ENCODE measurements at regions not wholly inside any gene's neighbourhood (a gene's known extent, or its start where the extent isn't known, plus 50 kb on each side); places are given as distances from the start of the nearest gene placed in this dataset.
"Not testable (repeated sequence)": the region's sequence is repeated elsewhere in the genome, so short reads cannot be mapped to it uniquely, and the experiment has no call there.

DNA sequence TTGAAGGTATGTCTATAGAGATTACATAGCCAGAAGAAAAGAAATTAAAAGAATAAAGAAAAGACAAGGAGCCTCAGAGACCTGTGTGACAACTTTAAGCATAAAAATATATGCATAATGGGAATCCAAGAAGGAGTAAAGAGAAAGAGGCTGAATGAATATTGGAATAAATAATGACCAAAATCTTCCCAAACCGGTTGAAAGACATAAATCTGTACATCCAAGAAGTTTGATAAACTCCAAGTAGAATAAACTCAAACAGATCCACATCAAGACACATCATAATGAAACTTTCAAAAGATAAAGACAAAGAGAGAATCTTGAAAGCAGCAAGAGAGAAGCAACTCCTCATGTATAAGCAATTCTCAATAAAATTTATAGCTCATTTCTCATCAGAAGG lies 132.4 kb upstream of the ZNF516 start:
- no peak for DNase-seq

DNA sequence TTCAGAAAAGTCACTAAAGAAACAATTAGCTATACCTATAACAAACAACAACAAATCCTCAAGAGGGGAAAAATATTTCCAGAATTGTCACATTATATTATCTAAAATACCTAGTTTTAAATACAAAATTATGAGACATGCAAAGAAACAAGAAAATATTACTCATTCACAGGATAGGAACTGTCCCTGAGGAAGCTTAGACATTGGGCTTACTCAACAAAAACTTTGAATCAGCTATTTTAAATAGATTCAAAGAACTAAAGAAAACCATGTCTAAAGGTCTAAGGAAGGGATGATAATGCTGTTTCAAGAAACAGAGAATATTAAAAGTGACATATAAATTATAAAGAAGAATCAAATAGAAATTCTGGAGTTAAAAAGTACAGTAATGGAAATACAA lies 131.9 kb upstream of the ZNF516 start:
- DNase-seq = no peak

DNA sequence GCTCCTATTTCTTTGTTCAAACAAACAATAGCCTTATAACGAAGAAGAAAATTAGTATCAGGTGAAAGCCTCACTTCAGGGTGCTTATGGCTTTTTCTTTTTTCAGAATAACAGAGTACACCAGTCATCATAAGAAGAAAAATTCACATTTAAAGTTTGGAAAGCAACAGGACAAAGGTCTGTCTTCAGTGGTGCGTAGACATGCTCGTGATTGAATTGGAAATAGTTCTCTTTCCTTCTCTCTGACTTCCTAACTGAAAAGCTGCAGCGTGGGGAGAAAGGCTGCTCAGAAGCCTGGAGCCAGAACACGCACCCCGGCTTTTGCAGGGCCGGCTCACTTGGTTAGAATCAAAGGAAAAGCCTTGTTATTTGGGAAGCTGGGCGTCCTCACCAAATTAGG lies 127.6 kb upstream of the ZNF516 start:
- no peak for DNase-seq

DNA sequence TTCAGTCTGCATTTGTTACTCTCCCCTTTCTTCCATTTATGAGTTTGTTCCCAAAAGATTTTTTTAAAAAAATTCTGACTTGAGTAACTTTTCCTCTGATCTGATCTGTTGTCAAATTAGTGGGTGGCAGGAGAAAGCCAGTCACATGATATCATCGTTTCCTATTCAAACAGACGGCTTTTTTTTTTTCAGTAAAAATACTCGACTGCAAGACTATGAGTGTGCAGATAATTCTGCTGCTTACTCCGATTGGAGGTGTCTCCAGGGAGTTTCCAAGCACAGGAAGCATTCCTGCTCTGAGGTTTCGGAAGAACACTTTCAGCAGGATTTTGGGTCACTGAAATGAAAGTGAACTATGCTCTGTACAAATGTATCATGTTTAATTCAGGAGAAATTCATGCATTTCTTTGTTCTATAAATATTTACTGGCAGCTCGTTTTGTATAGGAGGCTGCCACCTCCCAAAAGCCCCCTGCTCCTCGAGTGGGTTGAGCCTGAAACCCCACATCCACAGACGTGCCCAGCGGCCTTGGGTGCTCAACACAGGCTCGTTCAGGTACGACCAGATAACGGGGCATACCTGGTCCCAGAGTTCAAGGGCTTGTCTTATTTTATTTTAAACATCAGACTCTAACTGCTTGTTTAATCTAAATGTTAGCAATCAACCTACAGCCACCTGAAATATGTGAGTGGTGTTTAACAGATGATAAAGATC lies 126.9 kb upstream of the ZNF516 start:
- DNase-seq = no peak

DNA sequence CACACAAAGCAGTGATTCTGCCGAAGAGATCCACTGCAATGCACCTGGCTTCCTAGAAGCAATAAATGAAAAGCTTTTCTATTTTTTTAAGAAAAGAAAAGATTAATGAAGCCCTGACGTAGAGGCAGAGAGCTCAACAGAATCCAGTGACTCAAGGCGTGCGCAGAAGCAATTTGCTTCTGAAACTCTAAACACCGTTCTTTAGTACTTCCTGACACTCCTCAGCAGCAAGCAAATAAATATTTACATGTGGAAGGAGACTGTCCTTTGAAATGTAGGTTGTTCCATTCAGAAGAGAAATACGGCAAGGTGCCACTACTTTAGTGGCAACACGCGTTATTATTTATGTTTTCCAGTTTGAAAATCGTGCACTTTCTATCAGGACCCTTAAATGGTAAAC lies 126.2 kb upstream of the ZNF516 start:
- DNase-seq = no peak

DNA sequence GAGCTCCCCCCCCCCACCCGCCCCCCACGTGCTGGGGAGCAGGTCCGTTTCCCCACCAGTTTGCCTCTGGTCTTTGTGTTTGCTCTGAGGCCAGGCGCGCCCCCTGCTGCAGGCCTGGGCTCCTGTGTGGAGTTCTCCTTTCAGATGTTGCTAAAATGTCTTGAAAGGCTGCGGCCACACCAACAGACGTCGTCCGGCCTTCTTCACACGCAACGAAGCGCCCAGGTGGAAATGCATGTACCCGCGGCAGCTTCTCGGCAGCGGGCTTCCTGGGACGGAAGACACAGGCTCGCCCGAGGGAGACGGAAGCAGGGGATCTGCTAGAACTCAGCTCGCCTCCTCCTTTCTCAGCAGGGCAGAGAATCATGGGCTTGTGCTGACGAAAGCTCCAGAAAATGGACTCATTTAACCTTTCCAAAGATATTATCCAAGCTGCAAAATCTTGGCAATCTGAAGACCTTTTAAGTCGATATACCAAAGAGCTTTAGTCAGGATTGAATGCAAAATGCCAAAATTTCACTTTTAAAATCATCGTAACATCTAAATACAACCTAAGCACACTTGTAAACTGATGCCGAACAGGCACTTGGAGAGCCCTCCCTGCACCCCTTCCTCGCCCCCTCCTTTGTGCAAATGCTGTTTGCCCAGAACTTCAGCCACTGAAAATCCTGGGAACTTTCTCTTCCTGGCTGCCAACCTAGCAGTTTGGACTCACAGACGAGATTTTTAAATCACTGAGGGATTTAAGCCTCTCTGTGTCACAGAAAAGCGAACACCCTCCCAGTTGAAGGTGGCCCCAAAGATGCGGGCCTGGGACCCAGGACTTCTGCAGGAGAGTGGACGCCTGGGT lies 125.5 kb upstream of the ZNF516 start:
- peak; percentile 41 for DNase-seq

DNA sequence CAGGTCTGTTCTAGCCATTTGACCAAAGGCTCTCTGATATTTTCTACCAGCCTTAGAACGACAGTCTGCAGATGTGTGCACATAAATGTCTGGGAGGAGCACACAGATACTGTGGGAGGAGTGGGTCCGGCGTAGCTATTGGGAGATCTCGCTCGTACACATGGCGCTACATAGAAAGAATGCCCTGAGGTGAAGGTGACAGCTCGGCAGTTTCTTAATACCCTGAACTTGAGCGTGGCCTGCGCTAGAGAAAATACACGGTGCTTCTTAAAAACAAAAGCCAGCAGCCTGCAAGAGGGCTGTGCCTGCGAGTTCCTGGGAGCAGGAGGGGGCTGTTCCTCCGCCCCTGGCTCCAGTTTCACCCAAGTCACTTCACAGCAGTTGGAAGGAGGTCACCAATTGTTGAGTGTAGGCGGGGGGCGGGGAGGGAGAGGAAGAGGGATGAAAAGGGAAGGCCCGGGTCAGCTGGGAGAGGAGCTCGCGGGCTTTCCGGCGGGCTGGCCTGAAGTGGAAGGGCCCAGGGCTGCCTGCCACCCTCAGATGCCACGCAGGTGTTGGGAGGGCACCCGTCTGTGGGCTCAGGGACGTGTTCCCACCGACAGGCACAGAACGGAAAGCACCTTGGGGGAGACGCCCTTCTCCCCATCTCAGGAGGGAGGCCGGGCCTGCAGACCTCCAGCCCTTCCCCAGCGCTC lies 124.7 kb upstream of the ZNF516 start:
- no peak for DNase-seq

DNA sequence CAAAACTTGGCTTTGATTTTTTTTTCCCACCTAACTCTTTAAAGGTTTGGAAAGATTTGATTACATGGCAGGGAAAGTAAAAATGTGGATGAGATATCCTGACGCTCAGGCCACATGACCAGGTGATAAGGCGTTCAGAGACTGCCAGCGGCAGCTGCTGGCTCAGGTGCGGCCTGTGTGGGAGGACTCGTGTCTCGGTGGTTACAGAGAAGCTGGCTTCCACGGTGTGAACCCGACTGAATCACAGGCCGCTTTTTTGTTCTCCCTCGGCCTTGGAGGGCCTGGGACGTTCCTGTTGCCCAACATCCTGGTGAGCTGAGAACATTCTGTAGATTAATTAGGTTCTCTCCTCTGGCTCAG lies 124.2 kb upstream of the ZNF516 start:
- DNase-seq = no peak

DNA sequence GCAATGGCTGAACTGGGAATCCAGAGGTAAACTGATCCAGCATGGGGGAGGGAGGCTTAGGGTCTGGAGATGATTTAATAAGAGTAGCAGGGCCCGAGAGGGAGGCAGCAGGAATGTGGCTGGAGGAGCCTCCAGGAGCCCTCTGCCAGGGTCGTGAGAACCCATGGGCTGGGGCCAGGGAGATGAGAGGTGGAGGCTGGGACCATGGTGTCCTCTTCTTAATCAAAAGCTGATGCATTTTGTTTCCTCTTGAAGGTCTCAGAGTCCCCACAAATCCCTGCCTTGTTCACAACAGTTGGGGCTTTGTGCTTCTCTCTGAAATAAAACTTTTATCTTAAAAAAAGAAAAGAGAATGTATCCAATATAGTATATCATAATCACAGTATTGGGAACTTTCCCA lies 123.7 kb upstream of the ZNF516 start:
- DNase-seq = no peak

DNA sequence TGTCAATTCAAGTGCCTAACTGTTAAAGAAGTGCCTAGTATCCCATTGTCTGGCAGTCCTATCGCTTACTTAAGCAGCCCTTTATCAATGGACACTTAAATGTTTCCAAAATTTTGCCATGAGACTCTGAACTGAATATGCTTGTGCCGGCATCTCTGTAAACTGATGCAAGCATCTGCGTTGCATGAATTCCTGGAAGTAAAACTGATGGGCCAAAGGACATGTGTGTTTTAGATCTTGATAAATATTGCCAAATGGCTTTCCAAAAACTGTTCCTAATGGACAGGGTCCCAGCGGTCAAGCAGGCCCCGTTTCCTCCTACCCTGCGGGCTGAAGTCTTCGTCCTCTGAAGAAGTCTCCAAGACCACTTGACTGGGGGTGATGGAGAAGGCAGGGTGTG lies 121.3 kb upstream of the ZNF516 start:
- DNase-seq = no peak

DNA sequence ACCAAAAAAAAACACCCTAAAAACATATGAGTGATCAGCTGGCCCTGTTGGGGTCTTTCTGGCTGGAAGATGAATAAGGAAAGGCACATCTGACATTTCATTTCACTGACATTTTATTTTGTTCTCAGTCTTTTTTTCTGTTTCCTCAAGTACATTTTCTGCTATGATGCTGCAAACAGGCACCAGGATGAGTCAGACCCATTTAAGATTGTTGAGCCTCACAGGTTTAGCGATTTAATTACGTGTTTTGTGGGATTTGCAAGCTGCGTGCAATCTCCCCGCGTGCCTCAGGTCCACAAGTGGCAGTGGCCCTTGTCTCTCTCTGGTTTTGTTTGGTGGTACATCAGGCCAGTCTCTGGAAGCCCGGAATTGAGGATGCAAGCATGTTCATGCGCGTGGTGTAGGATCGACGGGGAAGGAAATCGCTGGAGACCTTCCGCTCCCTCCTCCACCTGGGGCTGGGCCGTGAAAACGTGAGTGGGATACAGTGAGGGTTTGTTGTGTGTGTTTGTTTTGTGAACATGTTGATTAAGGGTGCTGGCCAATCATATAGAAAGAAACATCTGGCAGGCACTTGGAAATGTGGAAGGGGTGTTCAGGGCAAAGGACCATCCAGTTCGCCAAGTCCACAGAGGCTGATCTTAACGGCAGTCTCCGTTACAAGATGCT lies 120.2 kb upstream of the ZNF516 start:
- DNase-seq = no peak

DNA sequence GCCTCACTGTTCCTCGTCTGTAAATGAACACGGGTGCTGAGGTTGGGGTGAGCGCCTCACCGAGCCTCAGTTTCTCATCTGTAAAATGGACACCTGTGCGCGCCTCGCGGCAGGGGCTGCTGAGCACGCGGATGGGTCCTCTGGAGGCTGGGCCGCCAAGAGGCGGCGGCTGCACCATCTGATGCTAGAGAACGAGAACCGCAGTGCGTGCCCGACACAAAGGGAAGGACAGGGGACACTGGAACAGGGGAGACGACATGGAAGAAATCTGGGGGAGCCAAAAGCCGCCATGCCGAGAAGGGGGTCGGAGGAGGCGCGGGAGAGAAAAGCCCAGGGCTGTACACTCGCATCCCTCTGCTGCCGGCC lies 118.7 kb upstream of the ZNF516 start:
- no peak for DNase-seq

DNA sequence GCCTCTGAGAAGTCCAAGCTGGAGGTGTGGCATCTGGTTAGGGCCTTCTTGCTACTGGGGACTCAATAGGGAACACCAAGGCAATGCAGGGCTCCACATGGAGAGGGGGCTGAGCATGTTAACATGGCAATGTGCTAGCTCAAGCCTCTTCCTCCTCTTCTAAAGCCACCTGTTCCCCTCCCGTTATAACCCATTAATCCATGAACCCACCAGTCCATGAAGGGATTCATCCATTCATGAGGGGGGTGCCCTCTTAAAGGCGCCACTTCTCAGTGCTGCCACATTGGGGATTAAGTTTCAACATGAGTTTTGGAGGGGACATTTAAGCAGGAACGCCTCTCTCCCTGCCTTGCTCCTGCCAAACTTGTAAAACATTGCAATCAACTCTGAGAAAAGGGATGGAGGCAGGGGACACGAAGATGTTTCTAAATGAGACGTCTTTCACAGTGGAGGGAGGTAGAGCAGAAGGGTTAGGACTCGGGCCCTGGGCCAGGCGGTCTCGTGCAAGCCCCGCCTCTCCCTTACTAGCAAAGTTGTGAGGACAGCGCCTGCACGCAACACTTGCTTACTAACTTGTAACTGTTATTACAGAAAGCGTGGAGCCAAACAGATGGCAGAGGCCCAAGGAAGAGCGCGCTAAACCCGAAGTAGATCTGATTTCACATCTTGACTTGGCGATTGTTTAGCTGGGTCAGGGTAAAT lies 118.2 kb upstream of the ZNF516 start:
- DNase-seq = no peak

DNA sequence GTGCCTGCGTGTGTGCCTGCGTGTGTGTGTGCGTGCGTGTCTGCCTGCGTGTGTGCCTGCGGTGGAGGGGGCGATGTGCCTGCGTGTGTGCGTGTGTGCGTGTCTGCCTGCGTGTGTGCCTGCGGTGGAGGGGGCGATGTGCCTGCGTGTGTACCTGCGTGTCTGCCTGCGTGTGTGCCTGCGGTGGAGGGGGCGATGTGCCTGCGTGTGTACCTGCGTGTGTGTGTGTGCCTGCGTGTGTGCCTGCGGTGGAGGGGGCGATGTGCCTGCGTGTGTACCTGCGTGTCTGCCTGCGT lies 116.7 kb upstream of the ZNF516 start:
- DNase-seq = not testable (repeated sequence)

DNA sequence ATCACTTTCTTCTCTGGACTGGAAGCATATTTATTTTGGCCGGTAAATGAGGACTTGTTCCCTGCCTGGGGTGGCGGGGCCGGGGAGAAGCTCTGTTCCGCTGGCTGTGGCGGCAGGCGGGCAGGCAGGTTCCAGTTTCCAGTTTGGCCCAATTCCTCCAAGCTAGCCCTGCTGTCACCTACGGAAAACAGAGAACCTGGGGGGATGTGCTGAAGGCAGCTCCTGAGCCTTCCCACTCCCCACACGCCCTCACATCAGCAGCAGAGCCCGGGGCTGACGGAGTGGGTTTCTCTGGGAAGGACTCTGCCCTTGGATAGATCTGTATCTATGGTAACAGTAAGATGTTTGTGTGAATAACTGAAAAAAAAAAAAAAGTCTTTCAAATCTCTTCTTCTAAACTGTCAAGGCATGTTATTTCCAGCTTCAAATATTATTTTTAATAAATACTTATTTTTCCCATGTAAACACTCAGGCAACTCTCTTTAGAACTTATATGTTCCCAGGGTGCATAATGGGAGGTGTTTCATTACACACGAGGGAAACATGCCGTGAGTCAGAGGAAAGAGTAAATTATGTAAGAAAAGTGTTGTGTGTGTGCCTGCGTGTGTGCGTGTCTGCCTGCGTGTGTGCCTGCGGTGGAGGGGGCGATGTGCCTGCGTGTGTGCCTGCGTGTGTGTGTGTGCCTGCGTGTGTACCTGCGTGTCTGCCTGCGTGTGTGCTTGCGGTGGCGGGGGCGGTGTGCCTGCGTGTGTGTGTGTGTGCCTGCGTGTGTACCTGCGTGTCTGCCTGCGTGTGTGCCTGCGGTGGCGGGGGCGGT lies 116.1 kb upstream of the ZNF516 start:
- DNase-seq = no peak

DNA sequence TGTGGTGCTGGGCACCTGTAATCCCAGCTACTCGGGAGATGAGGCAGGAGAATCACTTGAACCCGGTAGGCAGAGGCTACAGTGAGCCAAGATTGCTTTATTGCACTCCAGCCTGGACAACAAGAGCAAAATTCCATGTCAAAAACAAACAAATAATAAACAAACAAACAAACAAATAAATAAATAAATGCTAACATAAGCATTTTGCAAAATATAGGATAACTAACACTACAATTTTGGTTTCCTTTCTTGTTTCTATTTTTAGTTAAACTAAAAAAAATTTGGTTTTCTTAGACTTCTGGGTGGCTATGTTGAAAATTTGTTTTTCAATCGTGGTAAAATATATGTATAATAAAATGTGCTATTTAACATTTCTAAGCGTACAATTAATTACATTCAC lies 115.0 kb upstream of the ZNF516 start:
- DNase-seq = no peak

DNA sequence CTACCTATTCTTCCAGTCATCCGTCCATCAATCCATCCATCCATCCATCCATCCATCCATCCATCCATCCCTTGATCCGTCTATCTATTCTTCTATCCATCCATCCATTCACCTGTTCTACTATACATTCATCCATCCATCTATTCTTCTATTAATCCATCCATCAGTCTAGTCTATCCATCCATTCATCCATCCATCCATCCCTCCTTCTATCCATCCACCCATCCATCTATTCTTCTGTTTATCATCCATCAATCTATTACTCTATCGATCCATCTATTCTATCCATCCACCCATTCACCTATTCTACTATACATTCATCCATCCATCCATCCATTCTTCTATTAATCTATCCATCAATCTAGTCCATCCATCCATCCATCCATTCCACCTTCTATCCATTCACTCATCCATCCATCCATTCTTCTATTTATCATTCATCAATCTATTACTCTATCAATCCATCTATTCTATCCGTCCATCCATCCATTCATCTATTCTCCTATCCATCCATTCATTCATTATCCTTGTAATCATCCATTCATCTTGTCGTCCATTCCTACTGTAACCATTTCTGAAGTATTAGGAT lies 110.4 kb upstream of the ZNF516 start:
- DNase-seq = no peak

DNA sequence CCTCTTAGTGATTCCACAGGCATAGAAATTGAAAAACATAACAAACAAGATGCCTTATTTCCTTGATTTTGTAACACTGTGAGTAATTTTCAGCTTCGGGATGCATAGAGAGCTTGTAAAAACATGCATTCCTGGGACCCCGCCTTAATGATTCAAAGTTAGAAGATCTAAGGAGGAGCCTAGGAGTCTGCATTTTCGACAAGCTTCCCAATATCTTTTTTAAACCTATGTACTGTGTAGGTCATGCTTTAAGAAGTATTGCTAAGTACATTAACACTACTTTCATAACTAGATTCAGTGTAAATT lies 109.8 kb upstream of the ZNF516 start:
- DNase-seq = no peak

DNA sequence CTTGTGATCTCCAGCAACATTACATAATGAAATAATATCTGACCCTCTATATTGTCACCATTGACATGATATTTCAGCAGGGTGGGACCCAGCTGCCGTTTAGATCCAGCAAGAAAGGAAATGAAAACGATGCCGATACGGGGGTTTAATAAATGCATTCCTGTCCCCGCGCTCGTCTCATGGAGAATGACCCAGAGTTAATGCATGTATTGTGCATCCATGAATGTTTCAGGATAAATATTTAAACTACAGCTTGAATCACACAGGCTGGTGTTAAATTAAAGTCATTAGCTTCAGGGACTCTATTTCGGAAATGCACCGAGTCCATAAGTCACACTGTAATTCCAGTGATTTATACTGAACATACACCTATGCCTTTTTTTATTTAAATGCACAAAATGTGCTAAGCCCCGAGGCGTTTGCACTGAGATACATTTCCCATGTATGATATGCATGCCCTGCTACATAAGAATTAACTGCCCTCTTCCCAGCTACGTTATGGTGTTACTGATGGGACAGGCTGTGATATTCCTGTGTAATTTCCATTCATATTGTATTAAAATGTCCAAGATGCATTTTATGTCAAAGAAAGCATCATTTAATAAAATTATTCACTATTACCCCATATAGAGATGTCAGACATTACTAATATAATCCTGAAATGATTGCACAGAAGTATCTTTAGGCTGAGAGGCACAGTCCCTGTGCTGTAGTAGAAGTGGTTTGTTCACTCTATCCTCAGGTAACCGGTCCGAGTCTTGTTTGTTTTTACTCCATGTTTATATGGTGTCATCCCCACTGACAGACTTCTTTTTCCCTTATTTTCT lies 109.3 kb upstream of the ZNF516 start:
- no peak for DNase-seq

DNA sequence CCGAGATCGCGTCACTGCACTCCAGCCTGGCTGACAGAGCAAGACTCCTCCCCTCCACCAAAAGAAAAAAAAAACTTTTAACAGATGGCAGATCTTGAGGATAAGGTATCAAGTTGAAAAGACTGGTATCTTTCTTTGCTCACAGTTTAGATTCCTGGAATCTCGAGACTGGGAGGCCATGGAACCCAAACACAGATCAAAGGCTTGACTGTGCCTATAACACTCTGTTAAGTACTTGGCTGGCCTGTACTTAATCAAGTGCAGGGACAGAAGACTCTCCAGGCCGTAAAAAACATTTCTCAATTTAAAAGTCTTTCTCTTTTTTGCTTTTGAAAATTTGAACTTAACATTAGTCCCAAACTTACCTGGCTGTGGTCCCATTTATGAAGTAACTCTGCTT lies 107.1 kb upstream of the ZNF516 start:
- DNase-seq = no peak

DNA sequence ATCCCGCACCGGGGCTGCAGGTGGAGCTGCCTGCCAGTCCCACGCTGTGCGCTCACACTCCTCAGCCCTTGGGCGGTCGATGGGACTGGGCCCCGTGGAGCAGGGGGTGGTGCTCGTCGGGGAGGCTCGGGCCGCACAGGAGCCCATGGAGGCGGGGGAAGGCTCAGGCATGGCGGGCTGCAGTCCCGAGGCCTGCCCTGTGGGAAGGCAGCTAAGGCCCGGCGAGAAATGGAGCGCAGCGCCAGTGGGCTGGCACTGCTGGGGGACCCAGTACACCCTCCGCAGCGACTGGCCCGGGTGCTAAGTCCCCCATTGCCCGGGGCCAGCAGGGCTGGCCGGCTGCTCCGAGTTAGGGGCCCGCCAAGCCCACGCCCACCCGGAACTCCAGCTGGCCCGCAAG lies 105.0 kb upstream of the ZNF516 start:
- DNase-seq = not testable (repeated sequence)

All from CD4-positive, alpha-beta T cell treated with Interleukin-15 for 1 hour (primary cell).